Adrenal gland (tissue), 9 donors: ENCODE measurements at regions not wholly inside any gene's neighbourhood (a gene's known extent, or its start where the extent isn't known, plus 50 kb on each side); places are given as distances from the start of the nearest gene placed in this dataset.

Source experiments
- DNase-seq, 7 donors: peaks; one replicate each; pipeline ENCODE4 v3.0.0-alpha.2; 2019 to 2020
- H3K27ac ChIP-seq, 5 donors: fragments of 200-600 bp; sonication (generic) in 4 of 5; 1 replicate in 3 of 5; 2 replicates in 2 of 5; pipeline versions ENCODE4 v1.5.1 to v1.8.0; 2016 to 2020; ENCODE audit warnings: mild to moderate bottlenecking in 1 of 5
- H3K27me3 ChIP-seq: fragments of 200-600 bp; 2 replicates; pipeline ENCODE4 v1.8.0; 2021
- H3K36me3 ChIP-seq, 2 donors: fragments of 200-600 bp; replicated peaks in 1 of 2; 1 replicate in 1 of 2; 2 replicates in 1 of 2; pipeline versions ENCODE4 v1.5.1 to v1.8.0; 2018 to 2022
- H3K4me1 ChIP-seq, 2 donors: fragments of 200-600 bp; replicated peaks in 1 of 2; 1 replicate in 1 of 2; 2 replicates in 1 of 2; pipeline versions ENCODE4 v1.5.1 to v1.8.0; 2018 to 2021
- H3K4me3 ChIP-seq, 4 donors: fragments of 200-600 bp; sonication (generic) in 3 of 4; one replicate each; pipeline ENCODE4 v1.5.1; 2016 to 2018
- H3K9me3 ChIP-seq, 3 donors: fragments of 200-600 bp; sonication (generic) in 1 of 3; replicated peaks in 1 of 3; 1 replicate in 2 of 3; 2 replicates in 1 of 3; pipeline versions ENCODE4 v1.5.1 to v1.8.0; 2016 to 2021
- CTCF ChIP-seq, 6 experiments: fragments of 450-650 bp in 4 of 6; fragments of 200-600 bp in 2 of 6; sonication (generic) in 1 of 6; IDR thresholded peaks; 1 replicate in 5 of 6; 2 replicates in 1 of 6; pipeline versions ENCODE4 v1.5.1 to v1.8.0; 2016 to 2021; ENCODE audit warnings: antibody characterized with exemption in 6 of 6, mild to moderate bottlenecking in 2 of 6, moderate library complexity in 1 of 6
- POLR2A ChIP-seq, 2 donors: fragments of 450-650 bp; IDR thresholded peaks; one replicate each; pipeline ENCODE4 v1.6.1; 2017; ENCODE audit warnings: antibody characterized with exemption in 2 of 2, mild to moderate bottlenecking in 2 of 2, moderate library complexity in 1 of 2
- WGBS, 4 donors: extraction: QIAGEN DNeasy Blood & Tissue Kit in 2 of 4; methylation state at CpG; one replicate each; pipeline versions ENCODE4 v1.1.5 to v1.1.7; 2013 to 2017; 5-methylcytosine and 5-hydroxymethylcytosine counted together
- intact Hi-C, 2 donors: fragments of 100-400 bp; cut with DNase I; formaldehyde crosslinking; loops; one replicate each; pipeline versions ENCODE4 v1.14.1 to v1.15.0; 2022 to 2023
- donor health status: healthy with polysubstance abuse.
- donor health status: Bipolar disorder and iron deficiency.
- donor health status: DM: yes; HTN: yes; CAD: no.
- donor health status: DM: no; HTN: no; CAD: no.
- donor health status: DM: no; HTN: no; CAD: no.

- no peaks in the 10 kb centered on the region for H3K4me1 ChIP-seq
- H3K9me3 ChIP-seq = no peaks in the 10 kb centered on the region
- no peak overlapping the region for H3K27ac ChIP-seq
- intact Hi-C loops = loop anchor here in 1 of 2 donors (10.0 kb wide), 1 partner anchor 777 kb away; no protein-coding TSS in a partner anchor
- no peaks in the 10 kb centered on the region for H3K27me3 ChIP-seq
- WGBS, 4 donors = 82 to 93% (median 88%) methylated on average over 1 of the region's 1 CpG
- H3K36me3 ChIP-seq = no peaks in the 10 kb centered on the region
- no peak for DNase-seq
- no peak for TF ChIP-seq CTCF (IDR thresholded peaks at IDR 0.05)
- H3K4me3 ChIP-seq = no peak overlapping the region
These were observed 214.9 kb upstream of the SPRED2 start for GRCh38 chr2:65647249-65647842.

DNA sequence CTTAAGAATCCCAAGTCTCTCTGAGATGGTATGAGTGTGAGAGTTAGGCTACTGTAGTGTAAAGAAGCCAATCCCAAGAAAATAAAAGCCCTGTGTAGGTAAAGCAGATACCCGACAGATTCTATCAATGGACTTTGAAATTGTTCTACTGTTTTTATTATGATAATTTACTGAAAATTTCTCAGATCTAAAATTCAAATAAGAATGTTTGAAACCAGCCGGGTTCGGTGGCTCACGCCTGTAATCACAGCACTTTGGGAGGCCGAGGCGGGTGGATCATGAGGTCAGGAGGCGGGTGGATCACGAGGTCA lies 208.3 kb upstream of the SPRED2 start:
- no peaks in the 10 kb centered on the region for H3K27me3 ChIP-seq
- DNase-seq = no peak
- WGBS, 4 donors = 68 to 74% (median 71%) methylated on average over 8 of the region's 8 CpGs
- no peak overlapping the region for H3K4me3 ChIP-seq
- no peaks in the 10 kb centered on the region for H3K9me3 ChIP-seq
- TF ChIP-seq POLR2A (IDR thresholded peaks at IDR 0.05) (no peak), CTCF (IDR thresholded peaks at IDR 0.05) (no peak)
- H3K27ac ChIP-seq = no peak overlapping the region
- intact Hi-C loops = loop anchor here in 1 of 2 donors (10.0 kb wide), 1 partner anchor 784 kb away; no protein-coding TSS in a partner anchor
- H3K4me1 ChIP-seq = no peaks in the 10 kb centered on the region
- no peaks in the 10 kb centered on the region for H3K36me3 ChIP-seq

GRCh38 chr2:65639156-65639864 lies 206.9 kb upstream of the SPRED2 start:
- H3K4me1 ChIP-seq = no peaks in the 10 kb centered on the region
- H3K27me3 ChIP-seq = no peaks in the 10 kb centered on the region
- intact Hi-C loops = no loop called here
- no peaks in the 10 kb centered on the region for H3K9me3 ChIP-seq
- H3K36me3 ChIP-seq = no peaks in the 10 kb centered on the region
- no peak overlapping the region for H3K27ac ChIP-seq
- TF ChIP-seq CTCF (IDR thresholded peaks at IDR 0.05) = no peak
- no peak for TF ChIP-seq POLR2A (IDR thresholded peaks at IDR 0.05)
- no peak for DNase-seq
- H3K4me3 ChIP-seq = no peak overlapping the region
- 59 to 78% (median 69%) methylated on average over 6 of the region's 6 CpGs for WGBS, 4 donors

DNA sequence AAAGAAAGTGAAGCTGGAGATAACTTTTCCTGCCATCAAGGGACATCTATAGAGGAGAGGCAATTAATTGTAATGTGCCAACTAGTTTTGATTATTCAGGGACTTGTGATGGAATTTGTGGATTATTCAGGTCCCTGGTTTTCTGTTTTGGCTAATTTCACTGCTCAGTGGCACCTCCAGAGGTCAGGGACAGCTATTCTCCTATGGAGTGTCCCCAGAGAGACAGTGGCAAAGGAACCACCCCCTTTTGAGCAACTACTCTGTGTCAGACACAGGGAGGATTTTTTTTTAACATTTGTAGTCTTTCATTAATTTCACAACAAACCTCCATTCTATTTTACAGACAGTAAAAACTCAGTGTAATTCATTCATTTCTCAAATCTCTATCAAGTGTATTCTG lies 206.0 kb upstream of the SPRED2 start:
- TF ChIP-seq CTCF (IDR thresholded peaks at IDR 0.05) (peak in 1 of 6 experiments; percentile 10), POLR2A (IDR thresholded peaks at IDR 0.05) (no peak)
- DNase-seq = no peak
- Histone ChIP-seq H3K27me3 (no peaks in the 10 kb centered on the region), H3K36me3 (no peaks in the 10 kb centered on the region), H3K9me3 (no peaks in the 10 kb centered on the region), H3K4me3 (no peak overlapping the region), H3K27ac (no peak overlapping the region), H3K4me1 (no peaks in the 10 kb centered on the region)
- intact Hi-C loops = no loop called here
